Frontal cortex (tissue), 3 donors: ENCODE measurements at regions not wholly inside any gene's neighbourhood (a gene's known extent, or its start where the extent isn't known, plus 50 kb on each side); places are given as distances from the start of the nearest gene placed in this dataset.
"Not testable (repeated sequence)": the region's sequence is repeated elsewhere in the genome, so short reads cannot be mapped to it uniquely, and the experiment has no call there.

ENCODE experiments used
- DNase-seq, 2 donors: peaks; one replicate each; pipeline ENCODE4 v3.0.0; 2012; ENCODE audit warnings: low spot score in 2 of 2
- FAIRE-seq: peaks from 2 replicates; lab custom pipeline; 2012; peaks lifted over from hg19 to GRCh38; lab: Jason Lieb, UNC
- donor health status: control.
- donor health status: control.
- donor health status: control.

DNA sequence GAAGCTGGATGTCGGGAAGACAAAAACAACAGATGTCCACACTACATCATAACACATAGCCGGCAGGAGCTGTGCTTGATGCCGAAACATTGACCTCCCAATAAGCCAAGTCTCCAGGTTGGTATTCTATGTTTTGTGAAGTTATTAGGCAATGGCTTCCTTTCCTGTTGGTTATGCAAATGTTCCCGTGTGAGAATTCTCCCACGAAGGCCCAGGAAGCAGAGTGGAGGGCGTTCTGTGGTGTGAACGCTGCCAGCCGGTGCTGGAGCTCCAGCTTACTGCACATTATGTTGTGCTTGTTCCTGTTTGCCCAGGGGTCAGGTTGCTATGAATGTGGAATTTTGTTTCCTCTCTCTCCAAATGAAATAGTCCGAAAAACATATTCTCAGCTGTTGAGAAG lies 156.4 kb upstream of the HMGA2 start:
- FAIRE-seq (no peak), DNase-seq (no peak)

DNA sequence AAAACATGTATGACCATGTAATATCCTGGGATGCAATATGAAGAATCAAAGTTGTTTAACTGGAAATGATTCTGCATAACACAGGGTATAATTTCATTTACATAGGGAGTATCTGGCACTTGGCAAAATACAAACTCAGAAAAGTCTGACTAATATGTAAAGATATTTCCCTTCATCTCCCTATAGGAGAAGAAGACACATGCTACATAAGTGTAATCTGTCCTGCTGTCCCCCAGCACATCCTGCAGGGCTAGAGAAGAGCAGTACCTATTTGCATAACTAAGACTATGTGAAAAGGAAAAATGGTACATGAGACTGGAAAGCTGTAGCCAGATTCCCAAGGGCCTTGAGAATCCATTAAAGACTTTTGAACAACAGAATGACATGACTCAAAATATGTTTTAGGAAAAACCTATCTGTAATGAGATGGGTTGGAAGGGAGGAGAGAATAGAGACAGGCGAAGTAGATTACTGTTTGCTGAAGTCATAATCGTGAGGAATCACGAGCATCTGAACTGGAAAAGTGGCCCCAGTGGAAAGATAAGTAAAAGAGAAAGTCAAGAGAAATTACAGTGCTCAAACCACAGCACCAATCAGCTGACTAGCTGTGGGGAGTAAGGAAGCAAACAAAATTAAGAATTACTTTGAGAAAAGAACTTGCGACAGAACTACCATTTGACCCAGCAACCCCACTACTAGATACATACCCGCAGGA lies 155.1 kb upstream of the HMGA2 start:
- no peak for DNase-seq

DNA sequence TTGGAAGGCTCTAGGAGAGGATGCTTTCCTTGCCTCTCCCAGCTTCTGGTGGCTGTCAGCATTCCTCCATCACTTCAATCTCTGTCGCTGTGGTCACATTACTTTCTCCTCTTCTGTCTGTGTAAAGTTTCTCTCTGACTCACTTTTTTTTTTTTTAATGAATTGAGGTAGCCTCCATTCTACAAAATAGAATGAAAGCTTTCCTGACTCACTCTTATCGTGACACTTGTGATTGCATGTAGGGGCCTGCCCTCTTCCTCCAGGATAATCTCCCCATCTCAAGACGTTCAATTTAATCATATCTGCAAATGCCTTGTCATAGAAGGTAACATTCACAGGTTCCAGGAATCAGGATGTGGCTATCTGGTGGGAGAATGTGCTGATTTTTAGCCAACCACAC lies 153.5 kb upstream of the HMGA2 start:
- no peak for DNase-seq
- no peak for FAIRE-seq

More for the DNA sequence above, 155.1 kb upstream of the HMGA2 start:
- FAIRE-seq, result no peak

DNA sequence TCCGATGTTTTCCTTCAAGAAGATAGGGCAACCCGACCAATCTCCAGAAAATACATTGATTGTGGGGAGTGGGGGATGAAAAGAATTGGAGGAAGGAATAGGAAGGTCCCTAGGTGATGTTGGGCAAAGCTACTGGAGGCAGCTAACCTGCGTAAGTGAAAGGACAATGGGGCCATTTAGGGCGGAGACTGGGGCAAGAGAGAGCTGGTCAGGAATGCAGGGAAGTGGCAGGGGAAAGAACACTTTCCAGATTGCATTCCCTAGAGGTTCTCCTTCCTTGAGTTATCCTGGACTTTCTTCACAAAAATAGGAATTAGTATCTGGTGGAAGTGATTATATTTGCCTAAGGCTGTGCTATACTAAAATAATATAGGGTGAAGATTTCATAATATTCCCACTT lies 151.8 kb upstream of the HMGA2 start:
- FAIRE-seq, result no peak
- no peak for DNase-seq

DNA sequence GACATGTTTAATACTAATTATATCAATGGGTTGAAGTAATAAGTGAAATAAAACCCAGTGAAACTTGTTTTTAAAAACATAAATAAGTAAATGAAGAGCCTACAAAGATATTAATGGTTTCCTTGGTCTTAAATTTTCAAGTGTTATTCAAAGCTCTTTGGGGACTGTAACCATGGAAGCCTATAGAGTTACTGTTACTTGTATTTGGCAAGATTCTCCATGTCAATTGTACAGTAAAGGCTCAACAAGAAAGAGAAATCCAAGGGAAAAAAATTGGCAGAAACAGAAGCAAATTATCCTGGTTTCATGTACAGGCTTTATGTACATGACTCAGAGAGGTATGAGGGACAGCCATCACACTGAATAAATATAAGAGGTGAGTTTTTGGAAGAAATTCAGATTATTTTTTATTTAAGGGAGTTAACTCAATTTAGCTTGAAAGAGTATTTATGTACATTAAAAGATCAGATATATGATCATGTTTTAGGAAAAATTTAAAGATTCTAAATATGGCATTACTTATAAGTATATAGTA lies 151.1 kb upstream of the HMGA2 start:
- FAIRE-seq, result no peak
- DNase-seq, result no peak

DNA sequence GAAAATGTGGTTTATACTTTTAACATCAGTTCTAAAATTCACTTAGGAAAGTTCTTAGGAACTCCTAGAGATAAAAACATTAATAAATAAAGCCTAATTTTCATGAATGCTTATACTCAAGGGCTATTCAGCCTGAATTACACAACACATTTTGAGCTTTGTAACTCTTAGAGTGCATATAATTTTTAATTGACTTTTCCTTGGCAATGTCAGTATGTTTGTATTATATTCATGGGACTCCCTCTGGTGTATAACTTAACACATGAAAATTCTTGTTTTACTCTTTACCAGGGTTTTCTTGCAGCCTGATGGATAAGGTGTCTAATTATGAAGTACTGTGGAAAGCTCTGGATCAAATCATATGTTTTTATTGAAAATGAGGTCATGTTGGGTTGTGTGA lies 150.6 kb upstream of the HMGA2 start:
- no peak for DNase-seq
- no peak for FAIRE-seq

DNA sequence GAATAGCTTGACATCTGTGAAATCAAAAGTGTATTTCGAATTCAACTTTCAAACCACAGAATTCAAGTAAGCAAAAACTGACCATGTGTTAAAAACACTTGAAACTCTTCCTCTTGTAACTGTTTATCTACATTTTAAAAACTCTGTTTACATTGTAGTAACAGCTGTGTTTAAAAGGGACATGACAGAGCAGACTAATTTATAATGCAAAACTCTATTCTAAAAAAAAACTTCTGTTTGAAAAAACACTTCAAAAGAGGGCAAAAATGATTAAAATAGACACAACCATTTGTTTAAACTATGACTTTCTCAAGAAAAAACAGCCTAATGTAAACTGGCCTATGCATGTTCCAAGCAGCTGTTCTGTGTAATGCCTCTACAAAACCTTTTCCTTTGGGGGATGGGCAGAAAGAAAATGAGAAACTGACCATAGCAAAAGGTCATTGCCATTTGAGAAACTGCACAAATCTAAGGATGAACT lies 149.1 kb upstream of the HMGA2 start:
- FAIRE-seq, result no peak
- no peak for DNase-seq

DNA sequence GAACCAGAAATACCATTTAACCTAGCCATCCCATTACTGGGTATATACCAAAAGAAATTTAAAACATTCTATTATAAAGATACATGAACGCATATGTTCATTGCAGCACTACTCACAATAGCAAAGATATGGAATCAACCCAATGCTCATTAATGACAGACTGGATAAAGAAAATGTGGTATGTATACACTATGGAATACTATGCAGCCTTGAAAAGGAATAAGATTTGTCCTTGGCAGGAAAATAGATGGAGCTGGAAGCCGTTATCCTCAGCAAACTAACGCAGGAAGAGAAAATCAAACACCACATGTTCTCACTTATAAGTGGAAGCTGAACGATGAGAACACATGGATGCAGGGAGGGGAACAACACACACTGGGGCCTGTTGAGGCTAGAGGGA lies 146.1 kb upstream of the HMGA2 start:
- not testable (repeated sequence) for FAIRE-seq

DNA sequence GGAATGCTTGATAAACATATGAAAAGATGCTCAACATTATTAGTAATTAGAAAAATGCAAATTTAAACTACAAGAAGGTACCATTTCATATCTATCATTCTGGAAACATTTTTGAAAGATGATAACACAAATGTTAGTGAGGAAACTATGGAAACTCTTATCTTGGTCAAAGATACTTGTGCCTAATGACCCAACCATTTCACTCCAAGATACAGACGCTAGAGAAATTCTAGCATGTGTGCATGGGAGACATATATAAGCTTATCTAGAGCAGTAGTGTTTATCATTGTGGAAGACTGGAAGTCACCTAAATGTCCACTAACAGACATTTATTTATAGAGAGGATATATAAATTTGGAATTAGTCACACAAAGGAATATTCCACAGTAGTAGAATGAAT lies 143.1 kb upstream of the HMGA2 start:
- DNase-seq (no peak), FAIRE-seq (no peak)

More for the DNA sequence above, 146.1 kb upstream of the HMGA2 start:
- not testable (repeated sequence) for DNase-seq

DNA sequence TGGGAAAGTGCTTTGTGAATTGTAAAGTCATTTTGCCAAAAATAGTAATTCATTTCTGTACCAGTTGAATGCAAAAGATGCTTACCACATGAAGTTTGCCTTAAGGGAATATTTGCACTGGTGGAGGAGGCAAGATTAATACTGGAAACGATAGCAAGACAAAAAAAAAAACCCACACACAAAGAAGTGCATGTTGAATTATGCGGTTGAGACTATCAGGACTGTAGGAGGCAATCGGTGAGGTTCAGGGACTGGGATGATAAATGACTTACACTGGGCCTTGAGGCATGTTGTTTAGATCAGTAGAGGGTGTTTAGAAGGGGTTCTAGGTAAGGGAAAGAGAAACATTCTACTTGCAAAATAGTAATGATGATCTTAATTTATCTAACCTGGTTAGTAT lies 142.2 kb upstream of the HMGA2 start:
- FAIRE-seq (no peak), DNase-seq (no peak)

DNA sequence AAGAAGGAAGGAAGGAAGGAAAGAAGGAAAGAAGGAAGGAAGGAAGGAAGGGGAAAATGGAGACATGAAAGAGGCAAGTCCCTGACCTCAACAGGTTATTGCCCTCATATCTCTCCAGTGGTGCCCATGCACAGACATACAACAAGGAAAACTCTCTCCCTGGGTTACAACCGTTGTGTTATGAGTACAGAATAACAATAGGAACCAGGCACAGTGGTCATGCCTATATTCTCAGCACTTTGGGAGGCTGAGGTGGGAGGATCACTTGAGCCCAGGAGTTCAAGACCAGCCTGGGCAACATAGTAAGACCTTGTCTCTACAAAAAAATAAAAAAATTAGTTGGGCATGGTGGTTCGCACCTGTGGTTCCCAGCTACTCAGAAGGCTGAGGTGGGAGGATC lies 139.4 kb upstream of the HMGA2 start:
- no peak for DNase-seq
- no peak for FAIRE-seq

DNA sequence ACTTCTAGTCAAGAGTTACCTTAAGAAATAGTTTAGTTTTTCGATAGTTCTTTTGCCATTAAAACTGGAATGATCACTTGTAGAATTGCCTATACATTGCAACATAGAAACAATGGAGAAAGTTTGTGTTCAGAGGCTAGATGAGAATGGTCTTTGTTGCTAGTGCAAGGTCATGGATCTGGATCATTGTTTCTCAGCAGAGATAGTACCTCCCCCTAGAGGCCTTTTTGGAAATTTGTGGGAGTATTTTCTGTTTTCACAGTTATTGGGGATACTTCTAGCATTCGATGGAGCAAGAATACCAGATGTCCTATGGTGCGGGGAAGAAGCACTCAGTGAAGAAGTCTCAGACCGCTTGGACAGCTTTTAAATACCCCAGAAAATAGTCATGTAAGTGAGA lies 138.8 kb upstream of the HMGA2 start:
- no peak for FAIRE-seq
- DNase-seq, result no peak

DNA sequence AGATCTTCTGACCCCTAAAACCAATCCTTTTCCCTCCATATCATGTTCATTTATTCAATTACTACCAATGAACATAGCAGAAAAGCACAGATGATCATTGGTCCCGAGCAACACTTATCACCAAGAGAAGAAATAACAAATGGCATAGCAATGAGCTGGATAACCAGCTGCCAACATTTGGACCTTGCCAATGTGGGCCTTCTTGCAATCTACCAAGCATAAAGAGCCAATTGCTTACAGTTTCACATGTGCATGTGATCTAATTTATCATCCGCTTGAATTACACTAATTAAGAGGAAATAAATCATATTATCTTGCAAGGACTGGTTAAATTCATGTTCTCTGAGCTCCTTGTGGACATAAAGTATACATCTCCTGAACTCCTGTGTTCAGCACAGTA lies 134.8 kb upstream of the HMGA2 start:
- DNase-seq (no peak), FAIRE-seq (no peak)

DNA sequence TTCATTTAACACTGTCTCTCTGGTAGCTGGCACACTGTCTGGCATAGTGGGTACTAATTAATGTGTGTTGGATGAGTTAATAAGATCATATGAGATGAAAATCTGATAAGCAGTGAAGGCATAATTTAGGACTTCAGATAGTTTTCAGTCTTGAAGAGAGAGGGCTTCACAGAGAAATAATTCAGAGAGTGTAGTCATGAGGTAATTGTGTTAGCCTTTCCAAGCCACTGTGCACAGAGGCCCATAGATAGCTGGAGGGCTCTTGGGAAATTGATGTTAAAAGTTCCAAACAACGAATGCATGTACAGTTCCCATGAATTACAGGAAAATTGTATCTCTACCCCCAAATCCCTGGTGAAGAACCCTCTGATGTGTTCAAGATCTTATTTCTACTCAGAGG lies 133.8 kb upstream of the HMGA2 start:
- FAIRE-seq (no peak), DNase-seq (no peak)

DNA sequence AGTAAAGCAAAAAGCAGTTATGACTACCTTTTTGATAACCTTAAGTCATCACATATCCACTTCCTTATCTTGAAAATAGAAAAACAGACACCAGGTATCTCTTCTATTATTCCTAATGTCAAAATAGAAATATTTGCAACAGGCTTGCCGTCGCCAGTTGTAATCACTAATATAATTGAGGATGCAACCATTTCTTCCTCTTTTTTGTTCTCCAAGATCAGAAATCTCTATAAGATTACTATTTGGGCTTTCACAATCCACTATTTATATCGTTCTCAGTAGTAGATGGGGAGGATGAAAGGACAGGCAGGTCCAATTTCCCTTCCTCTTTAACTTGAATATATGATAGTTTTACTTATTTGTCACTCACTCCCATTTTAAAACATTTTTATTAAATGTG lies 130.2 kb upstream of the HMGA2 start:
- no peak for DNase-seq
- FAIRE-seq, result no peak

DNA sequence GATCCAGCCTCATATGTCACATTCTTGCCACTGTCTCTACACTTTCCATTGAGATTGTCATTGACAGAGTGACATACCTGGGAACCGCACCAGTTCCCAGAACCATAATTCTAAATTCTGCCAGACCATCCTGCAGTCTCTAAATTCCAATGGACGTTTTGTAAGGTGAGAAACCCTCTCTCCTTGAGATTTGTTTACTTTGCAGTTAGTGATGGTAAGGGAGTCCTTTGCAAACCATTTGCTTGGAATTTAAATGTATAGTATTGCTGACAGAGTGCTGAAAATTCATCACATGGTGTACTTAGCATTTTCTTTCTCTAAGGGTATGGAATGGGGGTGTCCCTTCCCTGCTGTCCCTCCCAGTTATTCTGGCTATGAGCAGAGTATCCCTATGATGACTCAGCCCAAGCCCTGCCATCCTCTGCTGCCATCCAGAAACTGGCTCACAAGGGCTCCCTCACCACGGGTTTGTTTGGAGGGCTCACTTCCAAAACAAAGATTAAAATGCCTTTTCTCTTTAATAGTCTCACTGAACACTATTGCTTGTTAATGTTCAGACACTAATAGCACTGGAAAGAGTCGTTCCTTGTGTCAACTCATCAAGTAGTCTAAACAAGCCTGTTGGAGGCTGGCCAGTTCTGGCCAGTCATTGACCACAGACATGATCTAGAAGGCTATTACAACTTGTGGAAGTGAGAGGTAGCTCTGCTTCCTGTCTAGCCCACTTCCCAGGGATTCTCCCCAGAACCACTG lies 129.0 kb upstream of the HMGA2 start:
- FAIRE-seq, result no peak
- DNase-seq, result no peak

DNA sequence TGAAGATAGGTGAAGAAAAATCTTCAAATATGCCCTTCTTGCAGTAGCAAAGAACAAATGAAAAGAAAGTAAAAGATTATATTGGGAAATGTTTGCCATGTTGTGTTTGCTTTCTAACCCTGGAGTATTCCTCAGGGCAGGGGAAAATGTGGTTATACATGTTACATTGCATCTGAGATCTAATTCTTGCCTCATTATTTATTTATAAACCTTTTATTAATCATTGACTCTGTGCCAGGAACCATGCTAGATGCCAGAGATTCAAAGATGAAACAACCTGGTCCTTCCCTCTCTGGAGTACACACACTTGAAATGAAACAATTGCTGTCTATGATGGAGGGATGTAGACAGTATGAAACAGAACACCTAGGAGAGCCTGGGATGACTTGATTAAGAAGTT lies 128.1 kb upstream of the HMGA2 start:
- no peak for FAIRE-seq
- DNase-seq, result no peak

DNA sequence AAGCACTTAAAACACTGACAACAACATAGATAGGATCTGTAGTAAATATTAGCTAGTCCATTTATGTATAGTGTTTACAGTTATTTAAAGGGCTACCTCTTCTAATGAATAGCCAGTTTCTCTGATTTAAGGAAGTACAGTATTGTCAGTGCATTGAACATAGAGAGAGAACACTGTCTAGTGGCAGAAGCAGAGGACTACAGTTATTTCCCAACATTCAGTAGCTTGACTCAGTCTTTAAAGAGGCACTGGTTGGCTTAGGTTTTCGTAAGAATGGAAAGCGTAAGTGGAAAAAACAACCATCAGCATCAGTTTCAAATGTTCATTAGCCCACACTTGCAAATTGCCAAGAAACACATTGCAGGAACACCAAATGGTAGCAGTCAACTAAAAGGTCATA lies 125.0 kb upstream of the HMGA2 start:
- FAIRE-seq, result no peak
- DNase-seq, result no peak

DNA sequence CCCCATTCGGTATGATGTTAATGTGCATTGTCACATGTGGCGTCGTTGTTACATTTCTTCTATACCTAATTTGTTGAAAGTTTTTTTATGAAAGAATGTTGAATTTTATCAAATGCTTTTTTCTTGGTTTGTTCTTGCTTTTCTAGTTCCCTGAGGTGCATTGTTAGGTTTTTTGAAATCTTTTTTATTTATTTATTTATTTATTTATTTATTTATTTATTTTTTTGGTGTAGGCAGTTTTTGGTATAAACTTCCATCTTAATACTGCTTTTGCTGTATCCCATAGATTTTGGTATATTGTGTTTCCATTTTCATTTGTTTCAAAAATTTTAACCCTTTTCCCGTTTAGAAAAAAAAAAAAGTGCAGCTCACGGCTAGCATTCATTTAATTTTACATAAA lies 121.1 kb upstream of the HMGA2 start:
- FAIRE-seq (no peak), DNase-seq (no peak)

DNA sequence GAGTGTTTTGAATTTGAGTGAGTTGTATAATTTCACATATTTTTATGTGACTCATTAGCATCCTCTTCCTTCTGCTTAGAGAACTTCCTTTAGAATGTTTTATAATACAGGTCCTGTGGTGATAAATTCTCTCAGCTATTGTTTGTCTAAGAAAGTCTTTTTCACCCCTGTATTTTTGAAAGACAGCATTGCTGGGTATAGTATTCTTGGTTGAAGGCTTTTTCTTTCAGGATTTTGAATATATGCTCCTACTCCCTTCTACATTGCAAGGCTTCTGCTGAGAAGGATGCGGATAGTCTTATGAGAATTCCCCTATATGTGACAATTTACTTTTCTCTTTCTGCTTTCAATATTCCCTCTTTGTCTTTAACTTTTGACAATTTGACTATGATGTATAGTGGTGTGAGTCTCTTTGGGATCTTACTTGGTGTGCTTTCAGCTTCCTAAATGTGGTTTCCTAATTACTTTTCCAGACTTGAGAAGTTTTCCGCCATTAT lies 118.9 kb upstream of the HMGA2 start:
- FAIRE-seq, result no peak
- DNase-seq, result no peak

DNA sequence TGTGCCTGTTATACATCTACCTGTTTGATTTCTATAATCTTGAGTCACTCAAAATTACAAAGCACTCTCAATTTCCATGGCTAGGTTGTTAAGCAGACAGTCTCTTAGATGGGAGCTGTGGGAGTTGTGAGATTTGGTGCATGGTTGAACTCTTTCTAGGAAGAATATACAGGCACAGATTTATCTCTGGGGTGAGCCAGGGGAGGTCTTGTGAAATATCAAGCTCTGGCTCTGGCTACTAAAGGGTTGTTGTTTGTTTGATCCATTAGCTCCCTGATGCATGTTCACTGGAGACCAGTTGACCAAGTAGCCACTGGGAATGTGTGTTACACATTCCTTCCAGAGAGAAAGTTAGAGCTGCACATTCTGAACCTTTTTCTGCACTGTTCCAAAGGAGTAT lies 117.2 kb upstream of the HMGA2 start:
- DNase-seq, result no peak

More for the DNA sequence above, 117.2 kb upstream of the HMGA2 start:
- no peak for FAIRE-seq
